ENCODE measurements at regions not wholly inside any gene's neighbourhood (a gene's known extent, or its start where the extent isn't known, plus 50 kb on each side); places are given as distances from the start of the nearest gene placed in this dataset.

DNA sequence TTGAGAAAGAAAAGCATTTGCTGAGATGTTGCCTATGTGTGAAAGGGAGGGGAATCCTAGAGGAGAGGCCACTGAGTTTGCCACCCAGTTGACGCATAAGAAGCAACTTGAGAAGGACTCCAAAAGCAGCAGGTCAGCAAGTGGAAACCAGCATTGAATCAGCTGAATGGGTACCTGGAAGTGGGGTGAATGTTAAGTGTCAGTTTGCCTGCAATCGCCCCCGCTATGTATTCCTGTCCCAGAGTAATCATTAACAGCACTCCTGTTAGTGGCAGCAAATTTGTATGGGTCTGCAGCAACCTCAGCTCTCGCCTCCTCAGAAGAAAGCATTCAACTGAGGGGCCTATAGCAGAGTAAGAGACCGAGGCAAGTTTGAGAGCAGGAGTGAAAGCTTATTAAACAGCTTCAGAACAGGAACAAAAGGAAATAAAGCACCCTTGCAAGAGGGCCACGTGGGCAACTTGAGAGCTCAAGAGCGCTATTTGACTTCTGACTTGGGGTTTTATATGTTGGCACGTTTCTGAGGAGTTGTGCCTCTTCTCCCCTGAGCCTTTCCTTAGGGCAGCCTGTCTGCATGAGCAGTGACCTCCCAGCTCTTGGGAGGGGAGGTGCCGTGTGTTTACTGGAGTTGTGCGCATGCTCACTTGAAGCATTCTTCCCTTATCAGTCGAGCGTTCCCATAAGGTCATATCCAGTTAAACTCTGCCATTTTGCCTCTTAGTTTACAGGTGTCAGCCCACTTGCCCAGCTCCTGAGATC is 122.6 kb upstream of the PHACTR1 start:
- H3K4me1 Mint-ChIP-seq (ENCODE audit: insufficient read depth, unreplicated experiment): peaks cover 9% of the 10 kb centered on the region
- H3K27ac Mint-ChIP-seq (ENCODE audit: low read depth, unreplicated experiment): no peak overlapping the region
- CTCF ChIA-PET: interaction anchor here (0.7 to 4.7 kb wide), 10 partner anchors 9 to 535 kb away, joined by 3 to 26 read pairs (median 4); partner anchors contain the start of gene EDN1
- no peaks in the 10 kb centered on the region for H3K27me3 Mint-ChIP-seq (ENCODE audit: insufficient read depth, unreplicated experiment)
- intact Hi-C loops (cut with micrococcal nuclease): no loop called here
- DNase-seq (ENCODE audit: unreplicated experiment): no peak
- TF ChIP-seq, protein P1, sequence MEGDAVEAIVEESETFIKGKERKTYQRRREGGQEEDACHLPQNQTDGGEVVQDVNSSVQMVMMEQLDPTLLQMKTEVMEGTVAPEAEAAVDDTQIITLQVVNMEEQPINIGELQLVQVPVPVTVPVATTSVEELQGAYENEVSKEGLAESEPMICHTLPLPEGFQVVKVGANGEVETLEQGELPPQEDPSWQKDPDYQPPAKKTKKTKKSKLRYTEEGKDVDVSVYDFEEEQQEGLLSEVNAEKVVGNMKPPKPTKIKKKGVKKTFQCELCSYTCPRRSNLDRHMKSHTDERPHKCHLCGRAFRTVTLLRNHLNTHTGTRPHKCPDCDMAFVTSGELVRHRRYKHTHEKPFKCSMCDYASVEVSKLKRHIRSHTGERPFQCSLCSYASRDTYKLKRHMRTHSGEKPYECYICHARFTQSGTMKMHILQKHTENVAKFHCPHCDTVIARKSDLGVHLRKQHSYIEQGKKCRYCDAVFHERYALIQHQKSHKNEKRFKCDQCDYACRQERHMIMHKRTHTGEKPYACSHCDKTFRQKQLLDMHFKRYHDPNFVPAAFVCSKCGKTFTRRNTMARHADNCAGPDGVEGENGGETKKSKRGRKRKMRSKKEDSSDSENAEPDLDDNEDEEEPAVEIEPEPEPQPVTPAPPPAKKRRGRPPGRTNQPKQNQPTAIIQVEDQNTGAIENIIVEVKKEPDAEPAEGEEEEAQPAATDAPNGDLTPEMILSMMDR (IDR thresholded peaks at IDR 0.05; ENCODE audit: unreplicated experiment): no peak
- no peaks in the 10 kb centered on the region for H3K36me3 Mint-ChIP-seq (ENCODE audit: insufficient read depth, unreplicated experiment)
- POLR2A ChIA-PET: interaction anchor here (0.6 to 4.0 kb wide), 5 partner anchors 12 to 304 kb away, joined by 3 to 22 read pairs (median 5); partner anchors contain the start of gene EDN1
- no peak overlapping the region for H3K4me3 Mint-ChIP-seq (ENCODE audit: unreplicated experiment)
- no peaks in the 10 kb centered on the region for H3K9me3 Mint-ChIP-seq (ENCODE audit: unreplicated experiment)
- BruUV-seq (replicated peaks): no TSS peak

DNA sequence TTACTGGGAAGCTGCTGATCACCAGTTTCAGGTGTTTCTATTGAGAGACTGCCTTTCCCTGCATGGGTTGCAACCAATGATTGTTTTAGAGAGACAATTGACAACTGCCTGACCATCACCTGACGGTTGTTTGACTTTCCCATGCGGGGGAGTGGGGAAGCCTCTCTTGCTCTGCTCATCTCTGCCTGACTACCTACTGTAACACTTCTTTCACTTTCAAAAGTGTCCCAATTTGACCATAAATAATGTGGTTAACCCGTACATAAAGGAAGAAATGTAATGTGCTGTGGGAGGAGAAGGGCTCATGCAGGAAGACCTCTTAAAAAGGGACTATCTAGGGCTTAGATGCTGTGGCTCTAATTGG is 122.1 kb upstream of the PHACTR1 start:
- ChIA-PET POLR2A (interaction anchor here (0.9 to 4.0 kb wide), 8 partner anchors 14 to 308 kb away, joined by 3 to 22 read pairs (median 5); partner anchors contain the start of gene EDN1), CTCF (interaction anchor here (0.7 to 4.7 kb wide), 6 partner anchors 9 to 535 kb away, joined by 3 to 26 read pairs (median 3); partner anchors contain the start of gene EDN1)
- no TSS peak for BruUV-seq (replicated peaks)
- TF ChIP-seq, protein P1 (IDR thresholded peaks at IDR 0.05; ENCODE audit: unreplicated experiment): no peak
- no peaks in the 10 kb centered on the region for H3K27me3 Mint-ChIP-seq (ENCODE audit: insufficient read depth, unreplicated experiment)
- H3K4me3 Mint-ChIP-seq (ENCODE audit: unreplicated experiment): no peak overlapping the region
- peaks cover 9% of the 10 kb centered on the region for H3K4me1 Mint-ChIP-seq (ENCODE audit: insufficient read depth, unreplicated experiment)
- intact Hi-C loops (cut with micrococcal nuclease): no loop called here
- no peak overlapping the region for H3K27ac Mint-ChIP-seq (ENCODE audit: low read depth, unreplicated experiment)
- no peak for DNase-seq (ENCODE audit: unreplicated experiment)
- no peaks in the 10 kb centered on the region for H3K9me3 Mint-ChIP-seq (ENCODE audit: unreplicated experiment)
- no peaks in the 10 kb centered on the region for H3K36me3 Mint-ChIP-seq (ENCODE audit: insufficient read depth, unreplicated experiment)

DNA sequence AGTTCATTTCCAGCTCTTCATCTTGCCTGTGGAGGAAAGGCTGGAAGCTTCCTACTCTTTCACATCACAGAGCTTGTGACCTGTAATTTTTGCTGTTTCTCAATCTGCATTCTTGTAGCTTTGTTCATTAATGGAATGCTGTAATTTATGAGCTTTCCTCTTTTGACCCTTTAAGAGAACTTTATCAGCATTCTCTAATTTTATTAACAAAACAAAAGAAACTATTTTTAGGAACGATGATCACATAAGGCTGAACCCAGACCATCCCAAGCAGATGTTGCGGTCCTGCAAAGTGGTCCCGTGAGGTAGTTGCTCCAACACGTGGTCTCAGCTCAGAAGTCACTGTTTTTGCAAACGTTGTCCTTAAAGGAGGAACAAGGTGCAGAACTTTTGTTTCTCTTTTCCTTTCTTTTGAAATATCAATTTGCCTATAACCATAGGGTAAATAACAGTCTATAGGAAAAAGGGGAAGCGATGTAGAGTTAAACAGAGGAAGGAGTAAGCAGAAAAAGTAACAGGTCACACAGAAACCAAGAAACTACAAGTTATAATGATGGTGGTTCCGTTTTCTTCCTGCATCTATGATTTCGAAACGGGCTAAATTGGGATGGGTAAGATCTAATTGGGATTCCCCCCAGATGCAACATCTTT is 121.3 kb upstream of the PHACTR1 start:
- Mint-ChIP-seq H3K27ac (ENCODE audit: low read depth, unreplicated experiment) (no peak overlapping the region), H3K4me3 (ENCODE audit: unreplicated experiment) (no peak overlapping the region), H3K9me3 (ENCODE audit: unreplicated experiment) (no peaks in the 10 kb centered on the region), H3K36me3 (ENCODE audit: insufficient read depth, unreplicated experiment) (no peaks in the 10 kb centered on the region), H3K4me1 (ENCODE audit: insufficient read depth, unreplicated experiment) (peaks cover 9% of the 10 kb centered on the region), H3K27me3 (ENCODE audit: insufficient read depth, unreplicated experiment) (no peaks in the 10 kb centered on the region)
- ChIA-PET POLR2A (interaction anchor here (0.5 to 4.0 kb wide), 12 partner anchors 15 to 1013 kb away, joined by 3 to 22 read pairs (median 3); partner anchors contain the start of gene EDN1), CTCF (interaction anchor here (0.7 to 4.7 kb wide), 4 partner anchors 8 to 305 kb away, joined by 3 to 26 read pairs (median 4); partner anchors contain the start of gene EDN1)
- no TSS peak for BruUV-seq (replicated peaks)
- DNase-seq (ENCODE audit: unreplicated experiment): no peak
- intact Hi-C loops (cut with micrococcal nuclease): no loop called here
- TF ChIP-seq, protein P1 (IDR thresholded peaks at IDR 0.05; ENCODE audit: unreplicated experiment): no peak

DNA sequence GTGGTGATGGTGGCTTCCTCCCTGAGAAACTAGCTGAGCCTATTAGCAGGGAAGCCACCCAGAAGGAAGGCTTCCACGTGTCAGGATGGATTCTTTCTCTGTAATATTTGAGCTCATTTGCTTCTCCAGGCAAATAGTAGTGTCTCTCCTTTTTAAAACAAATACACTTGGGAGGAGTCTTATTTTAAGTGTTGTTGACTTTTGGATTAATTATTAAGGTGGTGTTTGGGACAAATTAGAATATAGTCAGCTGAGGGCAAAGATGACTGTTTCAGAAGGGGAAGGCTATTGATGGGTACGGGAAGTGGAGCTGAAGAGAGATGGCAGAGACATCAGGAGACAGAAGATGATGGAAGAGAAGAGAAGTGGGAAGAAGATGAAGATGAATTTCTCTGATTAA is 119.8 kb upstream of the PHACTR1 start:
- Mint-ChIP-seq H3K4me3 (ENCODE audit: unreplicated experiment) (no peak overlapping the region), H3K9me3 (ENCODE audit: unreplicated experiment) (no peaks in the 10 kb centered on the region), H3K27me3 (ENCODE audit: insufficient read depth, unreplicated experiment) (no peaks in the 10 kb centered on the region), H3K4me1 (ENCODE audit: insufficient read depth, unreplicated experiment) (peaks cover 9% of the 10 kb centered on the region), H3K27ac (ENCODE audit: low read depth, unreplicated experiment) (no peak overlapping the region), H3K36me3 (ENCODE audit: insufficient read depth, unreplicated experiment) (no peaks in the 10 kb centered on the region)
- TF ChIP-seq, protein P1 (IDR thresholded peaks at IDR 0.05; ENCODE audit: unreplicated experiment): no peak
- ChIA-PET POLR2A (interaction anchor here (1.0 to 1.8 kb wide), 3 partner anchors 11 to 272 kb away, joined by 3 to 4 read pairs (median 3); no protein-coding TSS in a partner anchor), CTCF (interaction anchor here (0.6 to 4.7 kb wide), 4 partner anchors 238 to 589 kb away, joined by 3 to 26 read pairs (median 4); partner anchors contain the start of gene EDN1)
- DNase-seq (ENCODE audit: unreplicated experiment): no peak
- intact Hi-C loops (cut with micrococcal nuclease): no loop called here
- BruUV-seq (replicated peaks): no TSS peak
